ENCODE measurements at regions not wholly inside any gene's neighbourhood (a gene's known extent, or its start where the extent isn't known, plus 50 kb on each side); places are given as distances from the start of the nearest gene placed in this dataset.

GRCh38 chr18:51811883-51812282 lies 528.1 kb upstream of the DCC start:
- Histone ChIP-seq H3K27me3 (no peaks in the 10 kb centered on the region), H3K9me3 (no peaks in the 10 kb centered on the region), H3K4me1 (no peaks in the 10 kb centered on the region), H3K4me3 (no peak overlapping the region), H3K36me3 (no peaks in the 10 kb centered on the region), H3K27ac (no peak overlapping the region)
- no peak for DNase-seq
- TF ChIP-seq CTCF (IDR thresholded peaks at IDR 0.05) (no peak), POLR2A (IDR thresholded peaks at IDR 0.05) (no peak)

GRCh38 chr18:51813740-51814139 lies 526.3 kb upstream of the DCC start:
- Histone ChIP-seq H3K36me3 (no peaks in the 10 kb centered on the region), H3K4me1 (no peaks in the 10 kb centered on the region), H3K27ac (no peak overlapping the region), H3K27me3 (no peaks in the 10 kb centered on the region), H3K9me3 (no peaks in the 10 kb centered on the region), H3K4me3 (no peak overlapping the region)
- DNase-seq, result no peak
- TF ChIP-seq POLR2A (IDR thresholded peaks at IDR 0.05), result no peak
- no peak for TF ChIP-seq CTCF (IDR thresholded peaks at IDR 0.05)

- Histone ChIP-seq H3K27me3 (no peaks in the 10 kb centered on the region), H3K36me3 (no peaks in the 10 kb centered on the region), H3K27ac (no peak overlapping the region), H3K4me3 (no peak overlapping the region), H3K9me3 (no peaks in the 10 kb centered on the region), H3K4me1 (no peaks in the 10 kb centered on the region)
- TF ChIP-seq POLR2A (IDR thresholded peaks at IDR 0.05), result no peak
- no peak for DNase-seq
Observed at GRCh38 chr18:51821610-51822009, 518.4 kb upstream of the DCC start.

- DNase-seq, result no peak
- H3K4me3 ChIP-seq, result no peak overlapping the region
- H3K27ac ChIP-seq, result no peak overlapping the region
- H3K27me3 ChIP-seq, result no peaks in the 10 kb centered on the region
- TF ChIP-seq POLR2A (IDR thresholded peaks at IDR 0.05) (no peak), CTCF (IDR thresholded peaks at IDR 0.05) (no peak)
- no peaks in the 10 kb centered on the region for H3K36me3 ChIP-seq
- H3K9me3 ChIP-seq, result no peaks in the 10 kb centered on the region
- H3K4me1 ChIP-seq, result no peaks in the 10 kb centered on the region
Observed at GRCh38 chr18:51824746-51825145, 515.3 kb upstream of the DCC start.

- Histone ChIP-seq H3K4me1 (no peaks in the 10 kb centered on the region), H3K27ac (no peak overlapping the region), H3K36me3 (no peaks in the 10 kb centered on the region), H3K9me3 (no peaks in the 10 kb centered on the region), H3K4me3 (no peak overlapping the region), H3K27me3 (no peaks in the 10 kb centered on the region)
- TF ChIP-seq CTCF (IDR thresholded peaks at IDR 0.05), result no peak
- TF ChIP-seq POLR2A (IDR thresholded peaks at IDR 0.05), result no peak
- DNase-seq, result no peak
Observed at GRCh38 chr18:51833850-51834249, 506.1 kb upstream of the DCC start.

GRCh38 chr18:51848702-51849101 lies 491.3 kb upstream of the DCC start:
- H3K36me3 ChIP-seq, result no peaks in the 10 kb centered on the region
- no peaks in the 10 kb centered on the region for H3K4me1 ChIP-seq
- H3K27me3 ChIP-seq, result no peaks in the 10 kb centered on the region
- DNase-seq, result no peak
- no peak overlapping the region for H3K4me3 ChIP-seq
- H3K9me3 ChIP-seq, result no peaks in the 10 kb centered on the region
- TF ChIP-seq CTCF (IDR thresholded peaks at IDR 0.05), result no peak
- no peak for TF ChIP-seq POLR2A (IDR thresholded peaks at IDR 0.05)
- no peak overlapping the region for H3K27ac ChIP-seq
